ENCODE measurements at regions not wholly inside any gene's neighbourhood (a gene's known extent, or its start where the extent isn't known, plus 50 kb on each side); places are given as distances from the start of the nearest gene placed in this dataset.

DNA sequence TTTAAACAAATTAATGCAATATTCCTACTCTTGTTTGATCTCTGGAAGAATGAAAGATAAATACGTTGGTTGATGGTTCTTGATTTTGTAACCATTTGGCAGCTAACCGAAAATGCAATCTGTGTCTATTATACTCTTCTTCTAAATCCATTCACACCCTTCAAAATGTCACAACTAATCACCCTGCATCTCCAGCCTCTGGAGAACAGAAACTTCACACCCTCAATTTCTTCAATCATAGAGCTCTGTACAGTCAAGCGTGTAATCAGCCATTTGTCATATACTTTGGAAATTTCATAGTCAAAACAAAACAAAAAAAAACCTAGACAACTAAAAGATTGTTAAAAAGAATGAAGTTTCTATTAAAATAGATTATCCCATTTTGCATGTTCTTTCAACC lies 1482.3 kb upstream of the LRRTM1 start:
- TF ChIP-seq CTCF (conservative IDR thresholded peaks at IDR 0.05; ENCODE audit: low read depth, low read length) (no peak), EZH2 (IDR thresholded peaks at IDR 0.05; ENCODE audit: low read length, unreplicated experiment) (no peak)
